ENCODE measurements at regions not wholly inside any gene's neighbourhood (a gene's known extent, or its start where the extent isn't known, plus 50 kb on each side); places are given as distances from the start of the nearest gene placed in this dataset.

- TF ChIP-seq EZH2phosphoT487 (IDR thresholded peaks at IDR 0.05; ENCODE audit: insufficient read depth, low read depth) (no peak), EZH2 (IDR thresholded peaks at IDR 0.05; ENCODE audit: insufficient read depth, poor library complexity, severe bottlenecking) (no peak)
- Histone ChIP-seq H3K9me2 (ENCODE audit: insufficient read depth) (no peaks in the 10 kb centered on the region), H3K27ac (no peak overlapping the region), H3K9ac (no peak overlapping the region), H2AFZ (no peak overlapping the region), H3K4me3 (no peak overlapping the region), H3K36me3 (ENCODE audit: low read depth) (no peaks in the 10 kb centered on the region), H3K4me2 (ENCODE audit: unreplicated experiment) (no peak overlapping the region), H3K4me1 (ENCODE audit: insufficient read depth) (peaks cover 16% of the 10 kb centered on the region), H3F3A (ENCODE audit: insufficient read depth) (no peaks in the 10 kb centered on the region), H3K9me3 (ENCODE audit: low read depth) (no peaks in the 10 kb centered on the region), H3K27me3 (replicated peaks; ENCODE audit: insufficient read depth) (no peaks in the 10 kb centered on the region), H3K79me2 (ENCODE audit: insufficient read depth) (no peaks in the 10 kb centered on the region), H4K20me1 (ENCODE audit: insufficient read depth) (no peaks in the 10 kb centered on the region)
- WGBS, 2 experiments (ENCODE audit: low coverage in 1 of 2, low lambda C conversion rate in 2 of 2, missing lambda C conversion rate in 2 of 2): 40 to 55% methylated on average over 2 of the region's 2 CpGs
- in situ Hi-C loops (cut with MboI): no loop called here
- DNase-seq: no peak
Observed at GRCh38 chr4:83828601-83829000, 292.7 kb downstream of the GPAT3 start.

DNA sequence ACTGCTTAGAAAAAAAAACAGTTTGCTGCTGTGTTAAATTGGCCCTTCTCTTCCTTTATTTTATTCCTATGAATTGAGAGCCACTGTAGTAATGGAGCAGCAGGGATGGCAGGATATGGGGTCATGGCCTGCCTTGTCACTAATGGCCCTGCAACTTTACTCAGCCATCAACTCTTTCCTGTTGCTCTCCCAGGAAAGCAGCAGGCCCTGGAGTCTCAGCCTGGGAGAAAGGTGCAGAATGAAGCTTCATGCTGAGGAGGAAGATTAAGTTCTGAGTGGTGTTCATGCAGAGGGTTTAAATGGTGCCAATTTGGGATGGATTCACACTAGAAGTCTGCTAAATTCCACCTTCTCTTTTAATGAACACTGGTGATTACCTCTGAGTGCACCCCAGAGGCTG is 285.6 kb downstream of the GPAT3 start:
- DNase-seq: no peak
- in situ Hi-C loops (cut with MboI): no loop called here
- Histone ChIP-seq H3K9me2 (ENCODE audit: insufficient read depth) (no peaks in the 10 kb centered on the region), H3K27me3 (replicated peaks; ENCODE audit: insufficient read depth) (no peaks in the 10 kb centered on the region), H3K4me2 (ENCODE audit: unreplicated experiment) (no peak overlapping the region), H3F3A (ENCODE audit: insufficient read depth) (no peaks in the 10 kb centered on the region), H3K4me3 (no peak overlapping the region), H3K9me3 (ENCODE audit: low read depth) (peaks cover 7% of the 10 kb centered on the region), H3K9ac (no peak overlapping the region), H3K4me1 (ENCODE audit: insufficient read depth) (no peaks in the 10 kb centered on the region), H3K36me3 (ENCODE audit: low read depth) (no peaks in the 10 kb centered on the region), H4K20me1 (ENCODE audit: insufficient read depth) (no peaks in the 10 kb centered on the region), H3K79me2 (ENCODE audit: insufficient read depth) (no peaks in the 10 kb centered on the region), H2AFZ (no peak overlapping the region), H3K27ac (no peak overlapping the region)
- TF ChIP-seq EZH2 (IDR thresholded peaks at IDR 0.05; ENCODE audit: insufficient read depth, poor library complexity, severe bottlenecking) (no peak), EZH2phosphoT487 (IDR thresholded peaks at IDR 0.05; ENCODE audit: insufficient read depth, low read depth) (no peak)

DNA sequence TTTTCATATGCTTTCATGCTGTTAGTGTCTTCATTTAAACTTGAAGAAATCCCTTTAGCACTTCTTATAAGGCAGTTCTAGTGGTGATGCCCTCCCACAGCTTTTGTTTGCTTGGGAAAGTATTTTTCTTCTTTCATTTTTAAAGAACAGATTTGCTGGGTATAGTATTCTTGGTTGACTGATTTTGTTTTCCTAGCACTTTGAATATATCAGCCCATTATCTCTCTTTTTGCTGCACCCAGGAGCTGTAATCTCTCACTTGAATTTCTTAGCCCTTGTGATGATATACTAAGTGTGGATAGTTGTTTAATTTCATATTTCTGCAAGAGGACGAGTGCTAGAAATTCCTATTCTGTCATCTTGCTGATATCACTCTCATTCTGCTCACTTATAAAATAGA is 283.7 kb downstream of the GPAT3 start:
- WGBS, 2 experiments (ENCODE audit: low coverage in 1 of 2, low lambda C conversion rate in 2 of 2, missing lambda C conversion rate in 2 of 2): 58 to 76% methylated on average over 1 of the region's 1 CpG
- in situ Hi-C loops (cut with MboI): no loop called here

GRCh38 chr4:83810428-83810827 is 274.5 kb downstream of the GPAT3 start:
- H3K9me3 ChIP-seq (ENCODE audit: low read depth): no peaks in the 10 kb centered on the region
- DNase-seq: peak; percentile 67
- no peak overlapping the region for H3K27ac ChIP-seq
- no peak overlapping the region for H3K9ac ChIP-seq
- H3K79me2 ChIP-seq (ENCODE audit: insufficient read depth): no peaks in the 10 kb centered on the region
- H4K20me1 ChIP-seq (ENCODE audit: insufficient read depth): no peaks in the 10 kb centered on the region
- H3K9me2 ChIP-seq (ENCODE audit: insufficient read depth): no peaks in the 10 kb centered on the region
- H3K4me2 ChIP-seq (ENCODE audit: unreplicated experiment): peak overlapping the region; percentile 10
- H3K27me3 ChIP-seq (replicated peaks; ENCODE audit: insufficient read depth): no peaks in the 10 kb centered on the region
- H2AFZ ChIP-seq: no peak overlapping the region
- 0 out of 2 replicates have a peak, but pooled peaks cover 12% of the 10 kb centered on the region for H3F3A ChIP-seq (ENCODE audit: insufficient read depth)
- no peak for TF ChIP-seq EZH2phosphoT487 (IDR thresholded peaks at IDR 0.05; ENCODE audit: insufficient read depth, low read depth)
- no peak for TF ChIP-seq EZH2 (IDR thresholded peaks at IDR 0.05; ENCODE audit: insufficient read depth, poor library complexity, severe bottlenecking)
- 81 to 84% methylated on average over 1 of the region's 1 CpG for WGBS, 2 experiments (ENCODE audit: low coverage in 1 of 2, low lambda C conversion rate in 2 of 2, missing lambda C conversion rate in 2 of 2)
- H3K36me3 ChIP-seq (ENCODE audit: low read depth): no peaks in the 10 kb centered on the region
- no peak overlapping the region for H3K4me3 ChIP-seq
- in situ Hi-C loops (cut with MboI): no loop called here
- H3K4me1 ChIP-seq (ENCODE audit: insufficient read depth): peaks cover 12% of the 10 kb centered on the region

More for the DNA sequence above, 283.7 kb downstream of the GPAT3 start:
- no peaks in the 10 kb centered on the region for H4K20me1 ChIP-seq (ENCODE audit: insufficient read depth)
- no peak overlapping the region for H3K4me3 ChIP-seq
- no peak overlapping the region for H3K4me2 ChIP-seq (ENCODE audit: unreplicated experiment)
- H3K36me3 ChIP-seq (ENCODE audit: low read depth): no peaks in the 10 kb centered on the region
- peaks cover 7% of the 10 kb centered on the region for H3K9me3 ChIP-seq (ENCODE audit: low read depth)
- no peak for DNase-seq
- no peaks in the 10 kb centered on the region for H3K79me2 ChIP-seq (ENCODE audit: insufficient read depth)
- no peaks in the 10 kb centered on the region for H3F3A ChIP-seq (ENCODE audit: insufficient read depth)
- TF ChIP-seq EZH2phosphoT487 (IDR thresholded peaks at IDR 0.05; ENCODE audit: insufficient read depth, low read depth): no peak
- TF ChIP-seq EZH2 (IDR thresholded peaks at IDR 0.05; ENCODE audit: insufficient read depth, poor library complexity, severe bottlenecking): no peak
- no peaks in the 10 kb centered on the region for H3K27me3 ChIP-seq (replicated peaks; ENCODE audit: insufficient read depth)
- 0 out of 2 replicates have a peak, but pooled peaks cover 6% of the 10 kb centered on the region for H3K4me1 ChIP-seq (ENCODE audit: insufficient read depth)
- no peak overlapping the region for H2AFZ ChIP-seq
- no peak overlapping the region for H3K9ac ChIP-seq
- H3K27ac ChIP-seq: no peak overlapping the region
- no peaks in the 10 kb centered on the region for H3K9me2 ChIP-seq (ENCODE audit: insufficient read depth)

DNA sequence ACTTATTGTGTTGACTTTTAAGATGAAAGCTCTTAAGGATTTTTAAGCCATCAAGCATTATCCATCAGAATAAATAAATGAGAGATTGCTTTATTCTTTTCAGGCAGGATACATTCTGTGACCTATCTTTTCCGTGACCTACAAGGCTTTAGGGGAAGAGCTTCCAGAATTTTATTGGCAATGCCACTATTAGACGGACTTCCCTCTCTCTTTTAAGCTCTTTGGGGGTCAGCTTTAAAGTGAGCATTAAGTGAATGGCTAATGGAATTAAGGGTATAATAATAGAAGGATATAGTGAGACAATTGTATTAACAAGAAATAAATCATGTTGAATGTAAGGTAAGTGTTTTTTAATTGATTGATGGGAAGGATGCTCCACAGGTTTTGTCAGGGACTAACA is 273.7 kb downstream of the GPAT3 start:
- Histone ChIP-seq H4K20me1 (ENCODE audit: insufficient read depth) (no peaks in the 10 kb centered on the region), H2AFZ (no peak overlapping the region), H3K27me3 (replicated peaks; ENCODE audit: insufficient read depth) (no peaks in the 10 kb centered on the region), H3F3A (ENCODE audit: insufficient read depth) (0 out of 2 replicates have a peak, but pooled peaks cover 12% of the 10 kb centered on the region), H3K9ac (no peak overlapping the region), H3K4me3 (no peak overlapping the region), H3K79me2 (ENCODE audit: insufficient read depth) (no peaks in the 10 kb centered on the region), H3K27ac (no peak overlapping the region), H3K36me3 (ENCODE audit: low read depth) (no peaks in the 10 kb centered on the region), H3K4me1 (ENCODE audit: insufficient read depth) (peaks cover 12% of the 10 kb centered on the region), H3K9me2 (ENCODE audit: insufficient read depth) (no peaks in the 10 kb centered on the region), H3K4me2 (ENCODE audit: unreplicated experiment) (no peak overlapping the region), H3K9me3 (ENCODE audit: low read depth) (no peaks in the 10 kb centered on the region)
- in situ Hi-C loops (cut with MboI): no loop called here
- DNase-seq: no peak
- TF ChIP-seq EZH2phosphoT487 (IDR thresholded peaks at IDR 0.05; ENCODE audit: insufficient read depth, low read depth) (no peak), EZH2 (IDR thresholded peaks at IDR 0.05; ENCODE audit: insufficient read depth, poor library complexity, severe bottlenecking) (no peak)
- WGBS, 2 experiments (ENCODE audit: low coverage in 1 of 2, low lambda C conversion rate in 2 of 2, missing lambda C conversion rate in 2 of 2): 83 to 89% methylated on average over 2 of the region's 2 CpGs
